Astrocyte of the spinal cord (primary cell): ENCODE measurements at regions not wholly inside any gene's neighbourhood (a gene's known extent, or its start where the extent isn't known, plus 50 kb on each side); places are given as distances from the start of the nearest gene placed in this dataset.

ENCODE experiments used
- DNase-seq: peaks from one replicate; pipeline ENCODE4 v3.0.0; 2011; ENCODE audit warnings: low read depth, low spot score
- H3K4me3 ChIP-seq: 2 replicates; pipeline ENCODE4 v1.5.1; 2011; ENCODE audit warnings: low read depth, mild to moderate bottlenecking, low read length, moderate library complexity
- CTCF ChIP-seq: IDR thresholded peaks from 2 replicates; pipeline ENCODE4 v1.5.1; 2012; ENCODE audit warnings: low read depth, mild to moderate bottlenecking, low read length, inconsistent platforms
- in situ Hi-C: cut with HindIII; loops from 2 replicates; pipeline ENCODE4 v1.10.0; 2017; ENCODE audit warnings: low sequenced_read_pairs

- in situ Hi-C loops: no loop called here
- DNase-seq: peak; percentile 95
- no peak for TF ChIP-seq CTCF
- H3K4me3 ChIP-seq: no peak overlapping the region
Measured at GRCh38 chr4:26022346-26023202, 108.6 kb downstream of the SMIM20 start.

- in situ Hi-C loops: no loop called here
- no peak overlapping the region for H3K4me3 ChIP-seq
- DNase-seq: peak; percentile 18
- TF ChIP-seq CTCF: no peak
Measured at GRCh38 chr4:26023203-26023972, 109.4 kb downstream of the SMIM20 start.

GRCh38 chr4:26024079-26024478, 110.1 kb downstream of the SMIM20 start:
- DNase-seq: no peak
- TF ChIP-seq CTCF: no peak
- H3K4me3 ChIP-seq: no peak overlapping the region
- in situ Hi-C loops: no loop called here

- H3K4me3 ChIP-seq: no peak overlapping the region
- no peak for TF ChIP-seq CTCF
- DNase-seq: no peak
- in situ Hi-C loops: no loop called here
Measured at GRCh38 chr4:26028133-26028792, 114.2 kb downstream of the SMIM20 start.

- H3K4me3 ChIP-seq: no peak overlapping the region
- TF ChIP-seq CTCF: peak; percentile 87
- DNase-seq: peak; percentile 70
- in situ Hi-C loops: no loop called here
Measured at GRCh38 chr4:26028793-26029567, 115.0 kb downstream of the SMIM20 start.
